BLaER1 (cell line): ENCODE measurements at regions not wholly inside any gene's neighbourhood (a gene's known extent, or its start where the extent isn't known, plus 50 kb on each side); places are given as distances from the start of the nearest gene placed in this dataset.
"Not testable (repeated sequence)": the region's sequence is repeated elsewhere in the genome, so short reads cannot be mapped to it uniquely, and the experiment has no call there.

Experiments used
- H3K27ac ChIP-seq: shearing (Covaris generic); formaldehyde crosslinking; 2 replicates; pipeline ENCODE4 v1.8.1; 2022
- H3K27me3 ChIP-seq: shearing (Covaris generic); formaldehyde crosslinking; 2 replicates; pipeline ENCODE4 v1.8.1; 2022
- H3K36me3 ChIP-seq: shearing (Covaris generic); formaldehyde crosslinking; 2 replicates; pipeline ENCODE4 v1.8.1; 2022
- H3K4me1 ChIP-seq: shearing (Covaris generic); formaldehyde crosslinking; 2 replicates; pipeline ENCODE4 v1.8.1; 2022
- H3K4me2 ChIP-seq: shearing (Covaris generic); formaldehyde crosslinking; 2 replicates; pipeline ENCODE4 v1.8.1; 2022
- H3K4me3 ChIP-seq: shearing (Covaris generic); formaldehyde crosslinking; 2 replicates; pipeline ENCODE4 v1.8.1; 2022
- H3K9ac ChIP-seq: shearing (Covaris generic); formaldehyde crosslinking; 2 replicates; pipeline ENCODE4 v1.8.1; 2022
- H3K9me3 ChIP-seq: shearing (Covaris generic); formaldehyde crosslinking; 2 replicates; pipeline ENCODE4 v1.8.1; 2022
- H4K20me1 ChIP-seq: shearing (Covaris generic); formaldehyde crosslinking; 2 replicates; pipeline ENCODE4 v1.8.1; 2022
- Cebpa-rat ChIP-seq: shearing (Covaris generic); IDR thresholded peaks from 2 replicates; pipeline ENCODE4 v1.8.1; 2022

DNA sequence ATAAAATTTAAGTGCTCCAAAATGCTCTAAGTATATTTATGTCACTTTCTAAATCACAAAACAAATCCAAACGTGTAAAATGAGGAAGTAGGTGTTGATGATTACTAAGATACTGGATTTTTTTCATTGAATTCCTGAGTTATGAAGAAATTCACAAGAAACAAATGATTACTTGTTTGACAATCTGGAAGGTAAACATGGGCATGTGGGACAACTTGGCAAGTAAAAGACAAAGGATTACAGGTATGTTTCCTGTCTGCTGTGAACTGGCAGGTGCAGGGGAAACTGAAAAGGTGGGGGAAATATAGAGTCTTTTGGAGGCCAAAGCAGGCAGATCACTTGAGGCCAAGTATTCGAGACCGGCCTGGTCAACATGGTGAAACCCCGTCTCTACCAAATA is 252.7 kb upstream of the AZI2 start:
- Histone ChIP-seq H3K36me3 (no peaks in the 10 kb centered on the region), H3K9ac (no peak overlapping the region), H3K27me3 (no peaks in the 10 kb centered on the region), H3K4me3 (no peak overlapping the region), H3K4me1 (no peaks in the 10 kb centered on the region), H4K20me1 (no peaks in the 10 kb centered on the region), H3K9me3 (no peaks in the 10 kb centered on the region), H3K4me2 (no peak overlapping the region), H3K27ac (no peak overlapping the region)
- TF ChIP-seq Cebpa-rat = no peak

DNA sequence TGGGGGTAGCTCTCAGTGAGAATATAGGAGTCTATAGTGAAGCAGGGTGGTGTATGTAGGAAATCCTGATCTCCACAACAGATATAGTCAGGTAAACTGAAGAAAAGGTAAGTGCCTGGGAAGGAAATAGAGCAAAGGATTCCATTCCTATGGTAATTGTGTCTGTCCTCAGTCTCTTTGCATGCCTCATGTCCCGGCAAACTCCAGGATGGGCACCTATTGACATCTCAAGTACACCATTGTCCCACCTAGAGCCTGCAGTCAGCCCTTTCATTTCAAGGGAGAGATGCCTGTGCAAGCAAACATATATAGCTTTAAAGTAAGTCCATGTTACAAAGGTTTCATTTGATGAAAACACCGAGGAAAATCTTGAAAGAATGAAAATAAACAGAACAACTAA is 257.7 kb upstream of the AZI2 start:
- H3K36me3 ChIP-seq = no peaks in the 10 kb centered on the region
- no peaks in the 10 kb centered on the region for H3K4me1 ChIP-seq
- H3K27me3 ChIP-seq = no peaks in the 10 kb centered on the region
- H3K9ac ChIP-seq = no peak overlapping the region
- no peak overlapping the region for H3K4me2 ChIP-seq
- no peaks in the 10 kb centered on the region for H3K9me3 ChIP-seq
- H3K4me3 ChIP-seq = no peak overlapping the region
- H3K27ac ChIP-seq = no peak overlapping the region
- TF ChIP-seq Cebpa-rat = no peak
- no peaks in the 10 kb centered on the region for H4K20me1 ChIP-seq

DNA sequence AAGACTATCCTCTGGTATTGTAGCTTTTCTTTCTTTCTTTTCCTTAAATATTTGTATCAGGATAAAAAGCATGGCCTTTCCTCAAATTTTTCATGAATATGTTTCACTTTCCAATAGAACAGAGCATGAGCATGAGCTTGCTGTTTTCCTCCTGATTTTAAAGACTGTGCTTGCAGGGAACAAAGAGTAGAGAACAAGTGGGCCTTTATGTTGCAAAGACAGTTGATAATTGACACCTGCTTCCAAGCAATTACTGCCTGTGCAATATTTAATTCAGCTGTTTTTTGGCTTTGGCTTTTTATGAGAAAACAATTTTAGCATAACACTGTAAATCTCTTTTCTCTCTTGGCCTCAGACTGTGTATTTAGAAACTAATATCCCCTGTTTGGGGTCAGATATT is 263.6 kb upstream of the AZI2 start:
- TF ChIP-seq Cebpa-rat = no peak

DNA sequence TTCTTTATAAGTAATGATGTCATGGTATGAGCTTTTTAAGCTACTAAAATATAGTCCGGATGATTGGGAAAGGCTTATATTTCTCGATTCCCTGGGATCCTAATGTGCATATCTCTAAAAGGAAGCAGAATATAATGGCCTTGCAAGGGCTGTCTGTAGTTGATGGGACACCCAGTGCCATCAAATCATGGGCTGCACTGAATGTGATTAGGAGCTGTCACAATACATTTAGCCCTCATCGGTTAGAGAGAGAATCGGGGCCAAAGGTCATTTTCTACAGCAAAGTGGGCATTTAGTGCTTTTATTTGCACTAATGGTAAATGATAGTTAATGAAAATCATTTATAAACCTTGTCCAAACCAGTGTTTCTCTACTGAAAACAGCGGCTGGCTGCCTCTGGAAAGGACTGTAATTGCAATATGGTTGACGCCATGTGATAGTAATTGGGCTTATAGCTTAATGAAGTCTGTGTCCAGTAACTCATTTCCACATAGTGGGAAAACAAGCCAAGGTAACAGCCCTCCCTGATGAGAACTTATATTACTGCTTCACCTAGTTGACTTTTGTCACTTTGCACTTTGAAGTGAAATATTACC is 265.0 kb upstream of the AZI2 start:
- H3K27me3 ChIP-seq = no peaks in the 10 kb centered on the region
- H3K9me3 ChIP-seq = no peaks in the 10 kb centered on the region
- H3K4me3 ChIP-seq = no peak overlapping the region
- H3K4me1 ChIP-seq = no peaks in the 10 kb centered on the region
- H3K9ac ChIP-seq = no peak overlapping the region
- H3K4me2 ChIP-seq = no peak overlapping the region
- H3K27ac ChIP-seq = no peak overlapping the region
- TF ChIP-seq Cebpa-rat = no peak
- no peaks in the 10 kb centered on the region for H4K20me1 ChIP-seq
- H3K36me3 ChIP-seq = no peaks in the 10 kb centered on the region

More for the DNA sequence above, 263.6 kb upstream of the AZI2 start:
- Histone ChIP-seq H3K9me3 (no peaks in the 10 kb centered on the region), H3K4me2 (no peak overlapping the region), H3K4me1 (no peaks in the 10 kb centered on the region), H3K27me3 (no peaks in the 10 kb centered on the region), H3K4me3 (no peak overlapping the region), H3K27ac (no peak overlapping the region), H4K20me1 (no peaks in the 10 kb centered on the region), H3K36me3 (no peaks in the 10 kb centered on the region), H3K9ac (no peak overlapping the region)

DNA sequence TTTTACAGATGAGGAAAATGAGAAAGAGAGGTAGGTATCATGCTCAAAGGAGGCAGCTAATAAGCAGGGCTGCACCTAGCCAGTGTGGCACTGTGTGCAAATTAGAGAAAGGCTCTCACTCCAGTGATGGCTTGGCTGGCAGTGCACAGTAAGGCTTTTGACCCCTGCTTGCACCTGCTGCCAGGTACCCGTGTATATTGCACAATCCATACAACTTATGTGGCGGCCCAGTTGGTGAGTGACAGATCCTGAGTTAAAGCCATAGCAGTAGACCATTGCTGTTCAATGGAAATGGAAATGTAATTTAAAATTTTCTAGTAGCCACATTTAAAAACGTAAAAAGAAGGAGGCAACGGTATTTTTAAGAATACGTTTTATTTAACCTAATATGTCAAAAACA is 266.4 kb upstream of the AZI2 start:
- Histone ChIP-seq H3K36me3 (no peaks in the 10 kb centered on the region), H4K20me1 (no peaks in the 10 kb centered on the region)

GRCh38 chr3:28615971-28616370 is 267.3 kb upstream of the AZI2 start:
- Histone ChIP-seq H3K27me3 (no peaks in the 10 kb centered on the region), H3K9ac (no peak overlapping the region), H3K36me3 (no peaks in the 10 kb centered on the region), H4K20me1 (no peaks in the 10 kb centered on the region), H3K4me3 (no peak overlapping the region), H3K4me1 (no peaks in the 10 kb centered on the region), H3K9me3 (no peaks in the 10 kb centered on the region), H3K27ac (no peak overlapping the region), H3K4me2 (no peak overlapping the region)
- TF ChIP-seq Cebpa-rat = no peak

More for the DNA sequence above, 266.4 kb upstream of the AZI2 start:
- H3K4me3 ChIP-seq = no peak overlapping the region
- H3K9me3 ChIP-seq = no peaks in the 10 kb centered on the region
- no peaks in the 10 kb centered on the region for H3K4me1 ChIP-seq
- no peak overlapping the region for H3K27ac ChIP-seq
- peak; percentile 67 for TF ChIP-seq Cebpa-rat
- no peak overlapping the region for H3K9ac ChIP-seq
- H3K4me2 ChIP-seq = no peak overlapping the region
- no peaks in the 10 kb centered on the region for H3K27me3 ChIP-seq

DNA sequence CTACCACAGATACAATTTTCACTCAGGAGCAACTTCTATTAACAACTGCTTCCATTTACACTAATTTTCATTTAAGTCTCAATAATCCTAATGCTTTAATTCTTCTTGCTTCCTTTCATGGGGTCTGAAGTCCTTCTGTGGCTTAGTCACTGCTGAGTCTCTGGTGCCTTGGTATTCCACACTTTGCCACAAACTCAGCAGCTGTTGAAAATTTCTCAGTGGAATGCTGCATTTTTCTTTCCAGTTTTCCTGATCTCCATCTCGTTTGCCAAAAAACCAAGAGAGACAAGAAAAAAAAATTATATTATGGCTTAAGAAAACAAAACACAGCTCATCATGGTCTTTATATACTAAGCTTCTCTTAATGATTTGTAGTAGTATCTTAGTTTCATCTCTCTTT is 269.2 kb upstream of the AZI2 start:
- no peaks in the 10 kb centered on the region for H3K36me3 ChIP-seq
- no peaks in the 10 kb centered on the region for H4K20me1 ChIP-seq
- no peaks in the 10 kb centered on the region for H3K9me3 ChIP-seq

GRCh38 chr3:28623106-28623505 is 274.5 kb upstream of the AZI2 start:
- no peak for TF ChIP-seq Cebpa-rat
- H3K4me1 ChIP-seq = no peaks in the 10 kb centered on the region
- no peak overlapping the region for H3K4me3 ChIP-seq
- H3K36me3 ChIP-seq = no peaks in the 10 kb centered on the region
- no peaks in the 10 kb centered on the region for H4K20me1 ChIP-seq
- no peak overlapping the region for H3K27ac ChIP-seq
- no peaks in the 10 kb centered on the region for H3K9me3 ChIP-seq
- H3K9ac ChIP-seq = no peak overlapping the region
- no peaks in the 10 kb centered on the region for H3K27me3 ChIP-seq
- no peak overlapping the region for H3K4me2 ChIP-seq

More for the DNA sequence above, 269.2 kb upstream of the AZI2 start:
- TF ChIP-seq Cebpa-rat = no peak
- no peak overlapping the region for H3K4me2 ChIP-seq
- no peaks in the 10 kb centered on the region for H3K4me1 ChIP-seq
- no peak overlapping the region for H3K4me3 ChIP-seq
- H3K27me3 ChIP-seq = no peaks in the 10 kb centered on the region
- H3K27ac ChIP-seq = no peak overlapping the region
- H3K9ac ChIP-seq = no peak overlapping the region

DNA sequence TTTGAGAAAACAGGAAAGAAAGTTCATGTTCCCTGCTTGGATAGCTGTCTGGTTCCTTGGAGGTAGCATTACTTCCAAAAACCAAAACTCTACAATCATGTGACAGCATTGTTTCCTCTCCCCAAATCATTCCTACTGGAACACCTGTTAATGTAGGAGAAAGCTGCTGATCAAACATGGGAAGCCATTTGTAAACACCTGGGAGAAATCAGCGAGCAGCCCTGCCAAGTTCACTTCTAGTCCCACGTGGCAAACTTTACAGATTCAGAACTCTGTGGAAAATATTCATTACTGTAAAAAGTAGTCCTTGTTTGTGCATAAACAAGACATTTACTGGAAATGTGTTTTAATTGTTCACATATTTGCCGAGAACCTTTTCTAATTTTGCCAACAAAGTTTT is 275.5 kb upstream of the AZI2 start:
- Histone ChIP-seq H3K4me1 (no peaks in the 10 kb centered on the region), H3K9me3 (no peaks in the 10 kb centered on the region), H3K9ac (no peak overlapping the region), H3K27ac (no peak overlapping the region), H4K20me1 (no peaks in the 10 kb centered on the region), H3K36me3 (no peaks in the 10 kb centered on the region), H3K4me3 (no peak overlapping the region), H3K4me2 (no peak overlapping the region), H3K27me3 (no peaks in the 10 kb centered on the region)
- TF ChIP-seq Cebpa-rat = no peak

- H3K4me3 ChIP-seq, H3K9ac ChIP-seq, H3K4me1 ChIP-seq, H3K4me2 ChIP-seq, H3K27ac ChIP-seq, H3K9me3 ChIP-seq, H3K27me3 ChIP-seq, H4K20me1 ChIP-seq, H3K36me3 ChIP-seq: not testable (repeated sequence)
These were observed 279.2 kb upstream of the AZI2 start for GRCh38 chr3:28627843-28628242.

DNA sequence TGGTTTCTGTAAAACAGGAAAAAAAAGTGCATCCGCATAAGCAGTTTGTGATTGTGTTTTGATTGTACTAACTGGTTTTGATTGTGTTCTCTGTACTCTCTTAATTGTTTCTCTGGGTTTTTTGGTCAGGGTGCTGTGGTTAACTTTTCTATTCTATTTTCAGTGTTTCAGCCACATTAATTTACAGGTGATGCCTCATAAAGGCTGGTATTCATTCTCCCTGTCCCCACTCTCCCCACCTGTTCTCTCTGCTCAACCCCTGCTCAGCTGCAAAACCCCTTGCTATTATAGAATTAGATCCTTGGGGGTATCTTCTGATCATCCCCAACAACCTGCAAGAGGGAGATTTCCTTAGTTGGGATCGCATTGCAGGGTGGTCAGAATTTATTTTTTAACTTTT is 285.4 kb upstream of the AZI2 start:
- H3K4me3 ChIP-seq = no peak overlapping the region
- H3K27ac ChIP-seq = no peak overlapping the region
- H3K27me3 ChIP-seq = no peaks in the 10 kb centered on the region
- no peak overlapping the region for H3K4me2 ChIP-seq
- H3K4me1 ChIP-seq = no peaks in the 10 kb centered on the region
- H3K36me3 ChIP-seq = no peaks in the 10 kb centered on the region
- no peak for TF ChIP-seq Cebpa-rat
- H3K9me3 ChIP-seq = no peaks in the 10 kb centered on the region
- no peaks in the 10 kb centered on the region for H4K20me1 ChIP-seq
- no peak overlapping the region for H3K9ac ChIP-seq
